Esophagus squamous epithelium (tissue), 5 donors: ENCODE measurements at regions not wholly inside any gene's neighbourhood (a gene's known extent, or its start where the extent isn't known, plus 50 kb on each side); places are given as distances from the start of the nearest gene placed in this dataset.

ENCODE experiments used
- DNase-seq: peaks from one replicate; lab custom pipeline; 2025; lab: John Stamatoyannopoulos, UW
- H3K27ac ChIP-seq, 4 donors: fragments of 200-600 bp; sonication (generic); one replicate each; pipeline ENCODE4 v1.5.1; 2016 to 2019; ENCODE audit warnings: mild to moderate bottlenecking in 1 of 4
- H3K27me3 ChIP-seq, 4 donors: fragments of 200-600 bp; sonication (generic); 1 replicate in 3 of 4; 2 replicates in 1 of 4; pipeline versions ENCODE4 v1.5.1 to v1.6.0; 2017 to 2021; ENCODE audit warnings: antibody characterized with exemption in 1 of 4
- H3K36me3 ChIP-seq, 3 donors: fragments of 200-600 bp; sonication (generic); one replicate each; pipeline ENCODE4 v1.5.1; 2016 to 2019
- H3K4me1 ChIP-seq, 3 donors: fragments of 200-600 bp; sonication (generic); one replicate each; pipeline ENCODE4 v1.5.1; 2017 to 2019
- H3K4me3 ChIP-seq, 4 donors: fragments of 200-600 bp; sonication (generic); 1 replicate in 3 of 4; 2 replicates in 1 of 4; pipeline ENCODE4 v1.5.1; 2016 to 2019; ENCODE audit warnings: mild to moderate bottlenecking in 2 of 4, moderate library complexity in 1 of 4
- H3K9me3 ChIP-seq, 3 donors: fragments of 200-600 bp; sonication (generic); one replicate each; pipeline ENCODE4 v1.5.1; 2016 to 2019
- CTCF ChIP-seq, 6 experiments: fragments of 450-650 bp in 4 of 6; fragments of 200-600 bp in 2 of 6; sonication (generic) in 2 of 6; IDR thresholded peaks; one replicate each; pipeline ENCODE4 v1.5.1; 2016 to 2019; ENCODE audit warnings: antibody characterized with exemption in 6 of 6, mild to moderate bottlenecking in 4 of 6, moderate library complexity in 4 of 6
- POLR2A ChIP-seq, 4 donors: fragments of 450-650 bp; IDR thresholded peaks; one replicate each; pipeline ENCODE4 v1.6.1; 2017; ENCODE audit warnings: antibody characterized with exemption in 4 of 4, mild to moderate bottlenecking in 4 of 4, moderate library complexity in 3 of 4
- WGBS, 2 donors: methylation state at CpG; one replicate each; pipeline ENCODE4 v1.1.5; 2018; 5-methylcytosine and 5-hydroxymethylcytosine counted together
- intact Hi-C: fragments of 100-400 bp; cut with DNase I; formaldehyde crosslinking; loops from one replicate; pipeline ENCODE4 v1.15.0; 2022
- donor health status: DM: yes; HTN: yes; CAD: no.

GRCh38 chr19:28483197-28483596 is 729.8 kb downstream of the UQCRFS1 start:
- DNase-seq = no peak
- Histone ChIP-seq H3K27ac (no peak overlapping the region), H3K36me3 (no peaks in the 10 kb centered on the region), H3K27me3 (no peaks in the 10 kb centered on the region), H3K4me3 (no peak overlapping the region), H3K9me3 (no peaks in the 10 kb centered on the region), H3K4me1 (no peaks in the 10 kb centered on the region)
- 86 to 90% methylated on average over 3 of the region's 3 CpGs for WGBS, 2 donors
- intact Hi-C loops = no loop called here
- TF ChIP-seq CTCF (IDR thresholded peaks at IDR 0.05) (no peak), POLR2A (IDR thresholded peaks at IDR 0.05) (no peak)

DNA sequence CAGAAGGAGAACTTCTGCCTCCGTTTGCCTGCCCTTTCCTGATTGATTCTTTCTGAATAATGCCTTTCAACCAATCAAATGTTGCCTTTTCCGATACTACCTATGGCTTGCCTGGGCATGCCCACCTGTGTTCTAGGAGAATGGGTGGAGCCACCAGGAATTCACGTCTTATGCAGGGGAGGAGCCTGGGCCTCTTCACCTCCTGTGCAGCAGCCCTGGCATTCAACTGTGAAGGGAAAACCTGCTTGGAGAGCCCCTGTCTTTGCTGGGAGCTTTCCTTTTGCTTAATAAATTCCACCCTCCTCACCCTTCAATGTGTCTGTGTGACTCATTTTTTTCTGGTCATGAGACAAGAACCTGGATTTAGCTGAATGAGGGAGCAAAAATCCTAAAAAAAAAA is 730.7 kb downstream of the UQCRFS1 start:
- H3K36me3 ChIP-seq = no peaks in the 10 kb centered on the region
- no peaks in the 10 kb centered on the region for H3K27me3 ChIP-seq
- no peaks in the 10 kb centered on the region for H3K9me3 ChIP-seq
- intact Hi-C loops = no loop called here
- no peak overlapping the region for H3K4me3 ChIP-seq
- no peak for TF ChIP-seq POLR2A (IDR thresholded peaks at IDR 0.05)
- TF ChIP-seq CTCF (IDR thresholded peaks at IDR 0.05) = no peak
- no peak for DNase-seq
- no peaks in the 10 kb centered on the region for H3K4me1 ChIP-seq
- no peak overlapping the region for H3K27ac ChIP-seq
- WGBS, 2 donors = 54 to 59% methylated on average over 3 of the region's 3 CpGs

GRCh38 chr19:28481674-28482073 is 731.3 kb downstream of the UQCRFS1 start:
- no peak for TF ChIP-seq CTCF (IDR thresholded peaks at IDR 0.05)
- TF ChIP-seq POLR2A (IDR thresholded peaks at IDR 0.05) = no peak
- no peak for DNase-seq
- Histone ChIP-seq H3K36me3 (no peaks in the 10 kb centered on the region), H3K27me3 (no peaks in the 10 kb centered on the region), H3K27ac (no peak overlapping the region), H3K9me3 (no peaks in the 10 kb centered on the region), H3K4me3 (no peak overlapping the region), H3K4me1 (no peaks in the 10 kb centered on the region)
- WGBS, 2 donors = 29 to 58% methylated on average over 1 of the region's 1 CpG
- intact Hi-C loops = no loop called here

DNA sequence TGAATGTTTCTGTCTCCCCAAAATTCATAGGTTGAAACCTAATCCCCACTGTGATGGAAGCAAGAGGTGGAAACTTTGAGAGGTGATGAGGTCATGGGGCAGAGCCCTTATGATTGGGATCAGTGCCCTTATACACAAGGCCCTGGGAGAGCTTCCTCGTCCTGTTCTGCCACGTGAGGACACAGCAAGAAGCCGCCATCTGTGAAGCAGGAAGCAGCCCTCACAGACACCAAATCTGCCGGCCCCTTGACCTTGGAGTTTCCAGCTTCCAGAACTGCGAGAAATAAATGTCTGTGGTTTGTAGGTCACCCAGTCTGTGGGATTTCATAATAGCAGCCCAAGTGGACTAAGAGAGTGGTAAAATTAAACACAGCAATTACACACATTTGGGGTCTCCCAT is 737.4 kb downstream of the UQCRFS1 start:
- intact Hi-C loops = no loop called here
- H3K4me1 ChIP-seq = no peaks in the 10 kb centered on the region
- TF ChIP-seq POLR2A (IDR thresholded peaks at IDR 0.05) (no peak), CTCF (IDR thresholded peaks at IDR 0.05) (no peak)
- H3K27ac ChIP-seq = no peak overlapping the region
- H3K27me3 ChIP-seq = no peaks in the 10 kb centered on the region
- H3K4me3 ChIP-seq = no peak overlapping the region
- no peaks in the 10 kb centered on the region for H3K9me3 ChIP-seq
- WGBS, 2 donors = 38 to 52% methylated on average over 5 of the region's 5 CpGs
- no peaks in the 10 kb centered on the region for H3K36me3 ChIP-seq
- no peak for DNase-seq

GRCh38 chr19:28472843-28473242 is 740.1 kb downstream of the UQCRFS1 start:
- no peak for TF ChIP-seq CTCF (IDR thresholded peaks at IDR 0.05)
- TF ChIP-seq POLR2A (IDR thresholded peaks at IDR 0.05) = no peak
- Histone ChIP-seq H3K9me3 (no peaks in the 10 kb centered on the region), H3K4me3 (no peak overlapping the region), H3K27ac (no peak overlapping the region), H3K27me3 (no peaks in the 10 kb centered on the region), H3K36me3 (no peaks in the 10 kb centered on the region), H3K4me1 (peaks cover 0 to 7% (median 0%) of the 10 kb centered on the region in 3 donors)
- intact Hi-C loops = no loop called here
- DNase-seq = no peak
- 42 to 52% methylated on average over 7 of the region's 7 CpGs for WGBS, 2 donors
